ENCODE measurements at regions not wholly inside any gene's neighbourhood (a gene's known extent, or its start where the extent isn't known, plus 50 kb on each side); places are given as distances from the start of the nearest gene placed in this dataset.

DNA sequence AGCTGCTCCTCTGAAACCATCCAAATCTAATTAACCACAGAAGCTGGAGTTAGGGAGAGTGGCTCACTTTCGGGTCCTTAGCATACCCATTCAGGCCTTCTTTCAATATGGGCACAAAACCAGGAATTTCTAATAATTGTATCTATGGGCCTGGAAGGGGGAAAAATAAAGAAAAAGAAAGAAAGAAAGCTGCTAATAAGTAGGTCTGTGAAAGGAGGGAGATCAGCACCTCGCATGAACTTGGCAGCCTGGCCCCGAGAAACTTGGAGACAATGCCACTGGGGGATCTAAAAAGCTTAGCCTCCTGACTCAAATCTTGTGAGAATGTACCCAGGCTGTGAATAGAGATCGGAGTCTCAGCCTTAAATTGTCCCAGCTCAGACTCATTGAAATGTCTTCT, 252.1 kb upstream of the SLC14A2 start:
- H3K27ac ChIP-seq = no peak overlapping the region
- DNase-seq (ENCODE audit: low spot score) = no peak
- no peak for TF ChIP-seq CTCF (IDR thresholded peaks at IDR 0.05)
- no peak overlapping the region for H3K4me3 ChIP-seq

- no peak overlapping the region for H3K27ac ChIP-seq
- no peak overlapping the region for H3K4me3 ChIP-seq
- no peak for DNase-seq (ENCODE audit: low spot score)
- no peak for TF ChIP-seq CTCF (IDR thresholded peaks at IDR 0.05)
Observed at GRCh38 chr18:45365835-45366234, 249.4 kb upstream of the SLC14A2 start.

- H3K27ac ChIP-seq = no peak overlapping the region
- H3K4me3 ChIP-seq = no peak overlapping the region
- no peak for TF ChIP-seq CTCF (IDR thresholded peaks at IDR 0.05)
- DNase-seq (ENCODE audit: low spot score) = no peak
Observed at GRCh38 chr18:45370255-45371010, 244.8 kb upstream of the SLC14A2 start.

DNA sequence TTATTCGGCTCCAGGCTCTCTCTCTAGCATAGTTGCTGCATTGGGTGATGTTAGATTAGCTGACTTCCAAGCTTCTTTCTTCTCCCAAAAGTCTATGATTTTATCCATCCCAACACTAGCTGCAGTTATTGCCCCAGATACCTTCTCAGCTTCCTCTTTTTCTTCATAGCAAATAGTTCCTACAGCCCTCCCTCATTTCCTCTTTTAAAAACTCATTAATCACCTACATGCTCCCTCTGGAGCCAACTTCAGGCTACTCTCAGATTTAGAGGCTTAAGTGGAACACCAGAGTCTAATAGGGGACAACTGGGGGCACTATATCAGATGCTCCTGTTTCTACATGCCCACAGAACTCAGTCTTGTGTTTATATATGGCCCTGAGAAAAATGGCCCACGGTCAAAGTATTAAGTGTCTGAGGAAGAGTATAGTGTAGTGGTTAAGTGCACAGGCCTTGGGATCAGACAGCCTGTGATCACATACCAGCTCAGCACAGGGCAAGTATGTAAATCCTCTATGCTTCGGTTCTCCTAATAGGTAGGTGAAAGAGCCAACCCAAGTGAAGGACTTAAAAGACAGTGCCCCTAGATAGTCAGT, 241.9 kb upstream of the SLC14A2 start:
- Histone ChIP-seq H3K27ac (no peak overlapping the region), H3K4me3 (no peak overlapping the region)
- TF ChIP-seq CTCF (IDR thresholded peaks at IDR 0.05) = no peak
- DNase-seq (ENCODE audit: low spot score) = no peak

DNA sequence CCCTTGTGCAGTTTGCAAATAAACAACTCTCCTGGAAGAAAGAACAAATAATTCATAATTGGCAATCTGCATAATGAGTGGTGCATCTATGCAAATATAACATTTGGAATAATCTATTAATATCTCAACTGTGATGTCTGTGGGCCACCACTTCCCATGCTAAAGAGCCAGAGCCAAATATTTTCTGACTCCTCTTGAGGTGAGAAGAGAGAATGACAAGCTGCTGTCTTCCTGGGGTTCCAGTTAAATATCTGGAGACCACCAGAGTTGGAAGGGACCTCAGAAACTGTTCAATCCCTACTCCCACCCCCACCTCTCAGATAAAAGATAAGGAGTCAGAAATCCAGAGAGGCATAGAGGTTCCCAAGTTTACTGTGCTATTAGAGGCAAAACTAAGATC, 241.0 kb upstream of the SLC14A2 start:
- TF ChIP-seq CTCF (IDR thresholded peaks at IDR 0.05) = no peak
- DNase-seq (ENCODE audit: low spot score) = no peak
- Histone ChIP-seq H3K27ac (no peak overlapping the region), H3K4me3 (no peak overlapping the region)

DNA sequence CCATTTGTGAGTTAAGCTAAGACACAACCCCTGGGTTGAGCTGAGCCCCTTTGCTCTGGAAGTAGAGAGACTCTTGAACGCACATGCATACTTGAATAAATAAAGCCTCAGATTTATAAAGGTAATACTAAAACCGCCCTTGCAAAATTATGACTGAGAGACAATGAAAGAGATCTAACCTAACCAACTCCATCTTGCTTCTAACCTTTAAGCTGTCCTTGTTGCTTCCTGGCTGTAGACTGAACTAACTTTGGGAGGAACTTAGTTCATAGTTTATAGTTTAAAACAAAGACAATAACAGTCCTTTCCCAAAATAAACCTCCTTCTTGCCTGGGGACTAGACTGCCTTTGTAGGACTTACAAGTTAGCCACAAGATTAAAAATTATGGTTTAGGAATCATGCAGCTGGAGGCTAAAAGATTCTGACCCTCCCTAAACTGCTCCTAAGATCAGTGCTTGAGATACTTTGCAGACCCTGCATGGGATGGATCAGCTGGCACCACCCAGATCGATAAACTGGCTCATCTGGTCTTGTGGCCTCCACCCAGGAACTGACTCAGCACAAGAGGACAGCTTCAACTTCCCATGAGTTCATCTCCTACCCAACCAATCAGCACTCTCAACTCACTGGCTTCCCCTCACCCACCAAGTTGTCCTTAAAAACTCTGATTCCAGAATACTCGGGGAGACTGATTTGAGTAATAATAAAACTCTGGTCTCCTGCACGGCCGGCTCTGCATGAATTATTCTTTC, 240.2 kb upstream of the SLC14A2 start:
- DNase-seq (ENCODE audit: low spot score) = no peak
- no peak for TF ChIP-seq CTCF (IDR thresholded peaks at IDR 0.05)
- H3K27ac ChIP-seq = no peak overlapping the region
- H3K4me3 ChIP-seq = no peak overlapping the region
